Smooth muscle cell (in vitro differentiated cells): ENCODE measurements at regions not wholly inside any gene's neighbourhood (a gene's known extent, or its start where the extent isn't known, plus 50 kb on each side); places are given as distances from the start of the nearest gene placed in this dataset.

ENCODE experiments used
- DNase-seq: peaks from one replicate; lab custom pipeline; 2025; ENCODE audit not compliant: unreplicated experiment; lab: John Stamatoyannopoulos, UW
- H2AFZ ChIP-seq: fragments of 200-600 bp; sonication (generic); 2 replicates; pipeline ENCODE4 v1.6.0; 2016; ENCODE audit warnings: antibody characterized with exemption, low read depth, mild to moderate bottlenecking
- H3F3A ChIP-seq: fragments of 200-600 bp; sonication (generic); 2 replicates; pipeline ENCODE4 v1.6.0; 2017; ENCODE audit warnings: antibody characterized with exemption, low read depth
- H3K27ac ChIP-seq: fragments of 200-600 bp; sonication (generic); 2 replicates; pipeline ENCODE4 v1.5.1; 2016; ENCODE audit warnings: low read depth, mild to moderate bottlenecking
- H3K27me3 ChIP-seq: fragments of 200-600 bp; sonication (generic); 2 replicates; pipeline ENCODE4 v1.6.1; 2016; ENCODE audit warnings: low read depth, mild to moderate bottlenecking
- H3K36me3 ChIP-seq: fragments of 200-600 bp; sonication (generic); 2 replicates; pipeline ENCODE4 v1.5.1; 2016; ENCODE audit warnings: low read depth
- H3K4me1 ChIP-seq: fragments of 200-600 bp; sonication (generic); 2 replicates; pipeline ENCODE4 v1.5.1; 2016; ENCODE audit warnings: low read depth
- H3K4me2 ChIP-seq: fragments of 200-600 bp; sonication (generic); 2 replicates; pipeline ENCODE4 v1.6.0; 2016; ENCODE audit warnings: mild to moderate bottlenecking
- H3K4me3 ChIP-seq: fragments of 200-600 bp; sonication (generic); 2 replicates; pipeline ENCODE4 v1.5.1; 2016; ENCODE audit warnings: mild to moderate bottlenecking
- H3K79me2 ChIP-seq: fragments of 200-600 bp; sonication (generic); 2 replicates; pipeline ENCODE4 v1.6.0; 2016; ENCODE audit warnings: low read depth, mild to moderate bottlenecking
- H3K9ac ChIP-seq: fragments of 200-600 bp; sonication (generic); 2 replicates; pipeline ENCODE4 v1.6.0; 2016; ENCODE audit warnings: low read depth
- H3K9me3 ChIP-seq: fragments of 200-600 bp; sonication (generic); replicated peaks from 2 replicates; pipeline ENCODE4 v1.5.1; 2016; ENCODE audit warnings: low read depth
- H4K20me1 ChIP-seq: fragments of 200-600 bp; sonication (generic); 2 replicates; pipeline ENCODE4 v1.6.0; 2016; ENCODE audit warnings: low read depth
- WGBS: methylation state at CpG from one replicate; pipeline ENCODE4 v1.1.7; 2016; ENCODE audit warnings: low lambda C conversion rate; 5-methylcytosine and 5-hydroxymethylcytosine counted together
- TF ChIP-seq, protein P1 (sequence below): fragments of 200-600 bp; sonication (generic); IDR thresholded peaks from 2 replicates; pipeline ENCODE4 v1.5.1; 2017; ENCODE audit warnings: borderline replicate concordance, mild to moderate bottlenecking, antibody characterized with exemption; ENCODE audit not compliant: insufficient read depth, poor library complexity, severe bottlenecking

DNA sequence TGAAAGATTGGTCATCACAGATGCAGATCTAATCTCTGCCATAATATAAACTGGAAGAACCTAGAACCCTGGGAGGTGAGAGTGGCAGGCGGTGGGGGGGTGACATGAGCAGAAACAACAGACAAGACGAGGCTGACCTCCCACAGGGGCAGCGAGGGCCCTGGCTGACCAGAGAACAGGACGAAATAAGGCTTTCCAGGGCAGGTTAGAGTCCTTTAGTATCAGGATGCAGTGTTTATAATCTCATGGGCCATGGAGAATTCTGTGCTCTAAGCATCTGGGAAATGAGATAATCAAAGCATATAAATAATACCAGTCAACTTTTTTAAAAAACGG, 102.7 kb upstream of the BCL2L14 start:
- no peak overlapping the region for H3K27ac ChIP-seq
- TF ChIP-seq, protein P1, sequence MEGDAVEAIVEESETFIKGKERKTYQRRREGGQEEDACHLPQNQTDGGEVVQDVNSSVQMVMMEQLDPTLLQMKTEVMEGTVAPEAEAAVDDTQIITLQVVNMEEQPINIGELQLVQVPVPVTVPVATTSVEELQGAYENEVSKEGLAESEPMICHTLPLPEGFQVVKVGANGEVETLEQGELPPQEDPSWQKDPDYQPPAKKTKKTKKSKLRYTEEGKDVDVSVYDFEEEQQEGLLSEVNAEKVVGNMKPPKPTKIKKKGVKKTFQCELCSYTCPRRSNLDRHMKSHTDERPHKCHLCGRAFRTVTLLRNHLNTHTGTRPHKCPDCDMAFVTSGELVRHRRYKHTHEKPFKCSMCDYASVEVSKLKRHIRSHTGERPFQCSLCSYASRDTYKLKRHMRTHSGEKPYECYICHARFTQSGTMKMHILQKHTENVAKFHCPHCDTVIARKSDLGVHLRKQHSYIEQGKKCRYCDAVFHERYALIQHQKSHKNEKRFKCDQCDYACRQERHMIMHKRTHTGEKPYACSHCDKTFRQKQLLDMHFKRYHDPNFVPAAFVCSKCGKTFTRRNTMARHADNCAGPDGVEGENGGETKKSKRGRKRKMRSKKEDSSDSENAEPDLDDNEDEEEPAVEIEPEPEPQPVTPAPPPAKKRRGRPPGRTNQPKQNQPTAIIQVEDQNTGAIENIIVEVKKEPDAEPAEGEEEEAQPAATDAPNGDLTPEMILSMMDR: no peak
- no peak for DNase-seq

DNA sequence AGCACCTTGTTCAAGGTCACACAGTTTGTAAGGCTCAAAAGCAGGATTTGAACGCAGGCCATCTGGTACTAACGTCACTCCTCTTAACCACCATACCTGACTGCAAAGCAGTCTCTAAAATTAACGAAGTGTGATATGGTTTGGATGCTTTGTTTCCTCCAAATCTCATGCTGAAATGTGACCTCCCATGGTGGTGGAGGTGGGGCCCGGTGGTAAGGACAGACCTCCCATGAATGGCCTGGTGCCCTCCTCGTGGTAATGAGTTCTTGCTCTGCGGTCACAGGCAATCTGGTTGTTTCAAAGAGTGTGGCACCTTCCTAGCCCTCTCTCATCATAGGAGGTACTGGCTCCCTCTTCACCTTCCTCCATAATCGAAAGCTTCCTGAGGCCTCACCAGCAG, 102.2 kb upstream of the BCL2L14 start:
- no peaks in the 10 kb centered on the region for H3K4me1 ChIP-seq
- H3K36me3 ChIP-seq: no peaks in the 10 kb centered on the region
- no peaks in the 10 kb centered on the region for H3K79me2 ChIP-seq
- H3K9me3 ChIP-seq: no peaks in the 10 kb centered on the region
- H4K20me1 ChIP-seq: no peaks in the 10 kb centered on the region
- TF ChIP-seq, protein P1: no peak
- H2AFZ ChIP-seq: no peak overlapping the region
- DNase-seq: no peak
- H3K27me3 ChIP-seq: no peaks in the 10 kb centered on the region
- no peak overlapping the region for H3K9ac ChIP-seq
- H3K4me2 ChIP-seq: no peak overlapping the region
- H3F3A ChIP-seq: no peaks in the 10 kb centered on the region
- no peak overlapping the region for H3K27ac ChIP-seq
- 93% methylated on average over 7 of the region's 7 CpGs for WGBS
- H3K4me3 ChIP-seq: no peak overlapping the region

More for the DNA sequence above, 102.7 kb upstream of the BCL2L14 start:
- Histone ChIP-seq H3K4me3 (no peak overlapping the region), H3F3A (no peaks in the 10 kb centered on the region), H3K36me3 (no peaks in the 10 kb centered on the region), H3K79me2 (no peaks in the 10 kb centered on the region), H3K9me3 (no peaks in the 10 kb centered on the region), H3K4me2 (no peak overlapping the region), H3K27me3 (no peaks in the 10 kb centered on the region), H3K4me1 (no peaks in the 10 kb centered on the region), H3K9ac (no peak overlapping the region), H2AFZ (no peak overlapping the region), H4K20me1 (no peaks in the 10 kb centered on the region)
- WGBS: 71% methylated on average over 5 of the region's 5 CpGs

DNA sequence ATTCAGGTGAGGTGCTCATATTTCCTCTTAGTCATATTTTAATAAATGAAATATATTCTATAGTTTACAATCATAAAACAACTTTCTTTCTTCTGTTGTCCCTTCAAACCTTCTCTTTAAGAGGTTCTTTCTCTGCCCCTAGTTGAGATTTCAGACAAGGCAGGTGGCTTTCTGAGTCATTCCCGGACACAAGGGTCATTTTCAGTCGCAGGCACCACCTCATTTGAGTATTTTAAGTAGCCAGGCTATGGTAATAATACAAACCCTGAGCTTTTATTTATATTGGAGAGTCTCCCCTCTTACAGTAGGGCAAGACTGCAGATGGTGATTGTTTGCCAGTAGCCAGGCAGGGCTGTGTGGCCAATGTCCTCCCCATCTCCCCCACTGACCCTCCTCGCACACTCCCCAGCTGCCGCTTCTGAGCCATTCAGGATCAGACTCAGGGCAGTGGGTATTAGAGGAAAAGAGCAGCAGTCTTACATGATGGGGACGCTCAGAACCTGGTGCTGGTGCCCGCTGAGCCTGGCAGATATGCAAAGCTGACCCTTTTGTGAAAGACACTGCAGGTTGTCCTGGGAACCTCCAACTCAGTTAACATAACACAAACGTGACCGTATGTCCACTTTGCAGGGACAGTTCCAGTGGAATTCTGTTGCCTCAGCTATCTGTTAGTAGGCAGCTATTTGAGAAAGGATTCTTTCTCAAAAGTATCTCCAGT, 101.1 kb upstream of the BCL2L14 start:
- Histone ChIP-seq H2AFZ (no peak overlapping the region), H3K4me1 (no peaks in the 10 kb centered on the region)
- 72% methylated on average over 8 of the region's 8 CpGs for WGBS

More for the DNA sequence above, 101.1 kb upstream of the BCL2L14 start:
- TF ChIP-seq, protein P1: no peak
- no peak overlapping the region for H3K27ac ChIP-seq
- no peaks in the 10 kb centered on the region for H3F3A ChIP-seq
- no peak overlapping the region for H3K4me3 ChIP-seq
- no peaks in the 10 kb centered on the region for H3K27me3 ChIP-seq
- H3K36me3 ChIP-seq: no peaks in the 10 kb centered on the region
- H3K9me3 ChIP-seq: no peaks in the 10 kb centered on the region
- no peak for DNase-seq
- H4K20me1 ChIP-seq: no peaks in the 10 kb centered on the region
- no peak overlapping the region for H3K4me2 ChIP-seq
- H3K9ac ChIP-seq: no peak overlapping the region
- H3K79me2 ChIP-seq: no peaks in the 10 kb centered on the region
